Endothelial cell of umbilical vein (primary cell): ENCODE measurements at regions not wholly inside any gene's neighbourhood (a gene's known extent, or its start where the extent isn't known, plus 50 kb on each side); places are given as distances from the start of the nearest gene placed in this dataset.

Experiments used
- BruUV-seq: library from RNA; stranded (reverse); fragments of 400-500 nt; replicated peaks from 2 replicates; lab custom pipeline; 2021; lab: Mats Ljungman, UMichigan
- CTCF ChIA-PET: fragments of 300-600, 350-600 bp; sonication (Branson Sonifier 250); formaldehyde crosslinking; loops from one replicate; lab custom pipeline; 2021; ENCODE audit warnings: antibody characterized with exemption, inconsistent platforms; lab: Charles Lee
- POLR2A ChIA-PET: fragments of 300-600, 350-600 bp; sonication (Branson Sonifier 250); formaldehyde crosslinking; loops from one replicate; lab custom pipeline; 2021; ENCODE audit warnings: antibody characterized with exemption, inconsistent platforms; lab: Charles Lee
- DNase-seq: peaks from one replicate; pipeline ENCODE4 v3.0.0-alpha.2; 2011; ENCODE audit warnings: low read depth, low spot score
- FAIRE-seq: peaks from 2 replicates; lab custom pipeline; 2011; peaks lifted over from hg19 to GRCh38; lab: Jason Lieb, UNC
- H2AFZ ChIP-seq: 2 replicates; pipeline ENCODE4 v1.6.0; 2012; ENCODE audit warnings: low read depth, low read length, control low read depth, inconsistent platforms
- H3K27ac ChIP-seq: 2 replicates; pipeline ENCODE4 v1.5.1; 2011; ENCODE audit warnings: low read depth, mild to moderate bottlenecking, control low read depth, low read length, moderate library complexity; ENCODE audit not compliant: insufficient read depth
- H3K27me3 ChIP-seq, 2 experiments: 2 replicates each; pipeline versions ENCODE4 v1.6.0 to v1.6.1; 2011; ENCODE audit warnings: low read length in 2 of 2, mixed read lengths in 1 of 2; ENCODE audit not compliant: control insufficient read depth in 2 of 2, insufficient read depth in 2 of 2
- H3K36me3 ChIP-seq, 2 experiments: 2 replicates in 1 of 2; 3 replicates in 1 of 2; pipeline ENCODE4 v1.5.1; 2011; ENCODE audit warnings: low read length in 2 of 2, mild to moderate bottlenecking in 1 of 2, moderate library complexity in 1 of 2; ENCODE audit not compliant: control insufficient read depth in 2 of 2, insufficient read depth in 2 of 2; ENCODE audit errors: extremely low read depth in 1 of 2
- H3K4me1 ChIP-seq: 3 replicates; pipeline ENCODE4 v1.5.1; 2011; ENCODE audit warnings: mild to moderate bottlenecking, low read length; ENCODE audit not compliant: control insufficient read depth, insufficient read depth; ENCODE audit errors: extremely low read depth
- H3K4me2 ChIP-seq: 2 replicates; pipeline ENCODE4 v1.6.1; 2011; ENCODE audit warnings: low read length, control low read depth, mixed read lengths; ENCODE audit not compliant: insufficient read depth
- H3K4me3 ChIP-seq, 3 experiments: fragments of 200-600 bp in 1 of 3; sonication (generic), shearing (Covaris generic) in 1 of 3; replicated peaks in 1 of 3; 2 replicates each; pipeline ENCODE4 v1.5.1; 2011 to 2016; ENCODE audit warnings: control low read depth in 3 of 3, low read length in 3 of 3, mild to moderate bottlenecking in 2 of 3, inconsistent platforms in 1 of 3, low read depth in 1 of 3, moderate library complexity in 1 of 3; ENCODE audit not compliant: insufficient read depth in 1 of 3
- H3K79me2 ChIP-seq: 2 replicates; pipeline ENCODE4 v1.6.0; 2012; ENCODE audit warnings: low read length, inconsistent platforms; ENCODE audit not compliant: control insufficient read depth, insufficient read depth
- H3K9ac ChIP-seq: replicated peaks from 2 replicates; pipeline ENCODE3; 2011; ENCODE audit warnings: low read length, control low read depth; ENCODE audit not compliant: insufficient read depth; ENCODE audit errors: extremely low read depth
- H3K9me1 ChIP-seq: replicated peaks from 3 replicates; pipeline ENCODE4 v1.6.0; 2011; ENCODE audit warnings: mild to moderate bottlenecking, low read length; ENCODE audit not compliant: control insufficient read depth, insufficient read depth; ENCODE audit errors: extremely low read depth
- H3K9me3 ChIP-seq: replicated peaks from 2 replicates; pipeline ENCODE4 v1.5.1; 2012; ENCODE audit warnings: low read length, inconsistent platforms; ENCODE audit not compliant: control insufficient read depth, insufficient read depth
- H4K20me1 ChIP-seq: replicated peaks from 2 replicates; pipeline ENCODE3; 2011; ENCODE audit warnings: mild to moderate bottlenecking, low read length; ENCODE audit not compliant: control insufficient read depth, insufficient read depth; ENCODE audit errors: extremely low read depth
- CTCF ChIP-seq, 2 donors: IDR thresholded peaks; 1 replicate in 1 of 2; 2 replicates in 1 of 2; pipeline ENCODE4 v1.5.1; 2011; ENCODE audit warnings: low read length in 2 of 2, mild to moderate bottlenecking in 2 of 2, moderate library complexity in 2 of 2, control low read depth in 1 of 2, inconsistent platforms in 1 of 2, low read depth in 1 of 2; ENCODE audit not compliant: insufficient read depth in 1 of 2; ENCODE audit errors: extremely low read depth in 1 of 2
- FOS ChIP-seq: IDR thresholded peaks from 2 replicates; pipeline ENCODE4 v1.6.1; 2011; ENCODE audit warnings: mild to moderate bottlenecking, low read length, moderate library complexity, borderline replicate concordance; ENCODE audit not compliant: insufficient read depth
- GATA2 ChIP-seq: IDR thresholded peaks from 2 replicates; pipeline ENCODE4 v1.7.0; 2011; ENCODE audit warnings: low read depth, mild to moderate bottlenecking, moderate library complexity, mixed read lengths, low read length; ENCODE audit not compliant: insufficient read length, insufficient read depth
- JUN ChIP-seq: IDR thresholded peaks from 2 replicates; pipeline ENCODE4 v1.6.1; 2011; ENCODE audit warnings: borderline replicate concordance, low read depth; ENCODE audit not compliant: insufficient read length, insufficient read depth
- MAX ChIP-seq: IDR thresholded peaks from 2 replicates; pipeline ENCODE4 v1.6.1; 2011; ENCODE audit not compliant: insufficient read depth, insufficient read length
- MYC ChIP-seq: IDR thresholded peaks from one replicate; pipeline ENCODE4 v1.6.1; 2011; ENCODE audit warnings: mild to moderate bottlenecking, low read depth, low read length
- POLR2AphosphoS5 ChIP-seq: IDR thresholded peaks from 2 replicates; pipeline ENCODE4 v1.6.1; 2012; ENCODE audit warnings: low read depth, mild to moderate bottlenecking, control low read depth, low read length, moderate library complexity; ENCODE audit not compliant: insufficient read depth
- dilution Hi-C: fragments of 300-500 bp; cut with MboI; formaldehyde crosslinking; loops from one replicate; pipeline ENCODE4 v1.15.0; 2019; ENCODE audit warnings: low sequenced_read_pairs; ENCODE audit not compliant: extremely low pct_ligation_motif_present
- intact Hi-C: fragments of 100-400 bp; cut with micrococcal nuclease; formaldehyde crosslinking; loops from one replicate; pipeline ENCODE4 v1.10.0; 2022

- H3K36me3 ChIP-seq: no peaks in the 10 kb centered on the region
- peak overlapping the region; percentile 44 for H3K4me2 ChIP-seq
- H3K9me1 ChIP-seq: no peaks in the 10 kb centered on the region
- H3K27me3 ChIP-seq: no peaks in the 10 kb centered on the region
- H3K27ac ChIP-seq: peak overlapping the region; percentile 98
- TF ChIP-seq MYC (no peak), MAX (no peak), POLR2AphosphoS5 (no peak), FOS (no peak), CTCF (IDR thresholded peaks at IDR 0.05; ENCODE audit: extremely low read depth in 1 of 2, insufficient read depth in 1 of 2, low read depth in 1 of 2, low read length in 2 of 2) (no peak), GATA2 (peak; percentile 19), JUN (no peak)
- H3K9ac ChIP-seq: peak overlapping the region; percentile 78
- peaks cover 33% of the 10 kb centered on the region for H3K4me1 ChIP-seq
- intact Hi-C loops: loop anchor here (2.0 to 10.0 kb wide), 6 partner anchors 277 to 955 kb away; no protein-coding TSS in a partner anchor
- BruUV-seq: no TSS peak
- dilution Hi-C loops: no loop called here
- no peaks in the 10 kb centered on the region for H3K79me2 ChIP-seq
- FAIRE-seq: peak; percentile 57
- no peaks in the 10 kb centered on the region for H3K9me3 ChIP-seq
- ChIA-PET POLR2A (no interaction called here), CTCF (no interaction called here)
- DNase-seq: peak; percentile 52
- H4K20me1 ChIP-seq: no peaks in the 10 kb centered on the region
- H2AFZ ChIP-seq: peak overlapping the region; percentile 57
- H3K4me3 ChIP-seq: no peak overlapping the region
These were observed 590.8 kb downstream of the SPRY1 start for GRCh38 chr4:123987408-123987807.
